H1 (cell line): ENCODE measurements at regions not wholly inside any gene's neighbourhood (a gene's known extent, or its start where the extent isn't known, plus 50 kb on each side); places are given as distances from the start of the nearest gene placed in this dataset.

Experiments
- CTCF ChIA-PET: fragments of 300-600 bp; sonication (Branson Sonifier 250); formaldehyde crosslinking; loops from one replicate; lab custom pipeline; 2021; ENCODE audit not compliant: partially characterized antibody; lab: Charles Lee
- POLR2A ChIA-PET: fragments of 300-600 bp; sonication (Branson Sonifier 250); formaldehyde crosslinking; loops from one replicate; lab custom pipeline; 2021; ENCODE audit warnings: inconsistent platforms; ENCODE audit not compliant: partially characterized antibody; lab: Charles Lee
- DNase-seq, 2 experiments: peaks; one replicate each; pipeline versions ENCODE4 v3.0.0 to v3.0.0-alpha.2; 2010 to 2022; ENCODE audit warnings: low spot score in 2 of 2, low read depth in 1 of 2, mixed read lengths in 1 of 2
- FAIRE-seq: peaks from 2 replicates; lab custom pipeline; 2011; peaks lifted over from hg19 to GRCh38; lab: Jason Lieb, UNC
- H2AFZ ChIP-seq: 2 replicates; pipeline ENCODE4 v1.8.1; 2012; ENCODE audit warnings: low read length, inconsistent platforms
- H2AK5ac ChIP-seq: 2 replicates; pipeline ENCODE4 v1.6.1; 2013; ENCODE audit warnings: low read depth, low read length
- H2BK120ac ChIP-seq: replicated peaks from 2 replicates; pipeline ENCODE3; 2013; ENCODE audit warnings: low read depth, low read length, inconsistent platforms
- H2BK12ac ChIP-seq: 2 replicates; pipeline ENCODE4 v1.6.1; 2013; ENCODE audit warnings: low read depth, low read length
- H2BK15ac ChIP-seq: 2 replicates; pipeline ENCODE4 v1.6.1; 2013; ENCODE audit warnings: low read length
- H2BK20ac ChIP-seq: 2 replicates; pipeline ENCODE4 v1.6.1; 2013; ENCODE audit warnings: low read length
- H2BK5ac ChIP-seq: 2 replicates; pipeline ENCODE4 v1.6.1; 2013; ENCODE audit warnings: low read depth, low read length
- H3K14ac ChIP-seq: 2 replicates; pipeline ENCODE4 v1.6.1; 2013; ENCODE audit warnings: inconsistent platforms; ENCODE audit not compliant: insufficient read length
- H3K18ac ChIP-seq: 2 replicates; pipeline ENCODE4 v1.6.1; 2013; ENCODE audit warnings: low read length; ENCODE audit errors: extremely low read depth
- H3K23ac ChIP-seq: 2 replicates; pipeline ENCODE4 v1.6.1; 2013; ENCODE audit warnings: inconsistent platforms; ENCODE audit not compliant: insufficient read length
- H3K23me2 ChIP-seq: 2 replicates; pipeline ENCODE4 v1.6.1; 2013; ENCODE audit warnings: low read depth, low read length
- H3K27ac ChIP-seq: 2 replicates; pipeline ENCODE4 v1.6.1; 2011; ENCODE audit warnings: low read depth, low read length, inconsistent platforms
- H3K27me3 ChIP-seq, 4 experiments: replicated peaks in 1 of 4; 1 replicate in 1 of 4; 2 replicates in 3 of 4; pipeline versions ENCODE4 v1.6.1 to v1.8.1; 2011 to 2013; ENCODE audit warnings: low read length in 3 of 4, mild to moderate bottlenecking in 3 of 4, inconsistent platforms in 2 of 4, mixed read lengths in 2 of 4, moderate library complexity in 1 of 4; ENCODE audit not compliant: control insufficient read depth in 3 of 4, insufficient read depth in 3 of 4; ENCODE audit errors: extremely low read depth in 1 of 4
- H3K36me3 ChIP-seq, 4 experiments: 2 replicates each; pipeline versions ENCODE4 v1.6.1 to v1.8.1; 2011 to 2013; ENCODE audit warnings: mild to moderate bottlenecking in 4 of 4, low read length in 3 of 4, moderate library complexity in 2 of 4, control low read depth in 1 of 4, inconsistent platforms in 1 of 4; ENCODE audit not compliant: insufficient read depth in 4 of 4, control insufficient read depth in 2 of 4
- H3K4ac ChIP-seq: replicated peaks from 2 replicates; pipeline ENCODE3; 2013; ENCODE audit warnings: low read length, low read depth, mixed read lengths, inconsistent platforms; ENCODE audit not compliant: insufficient read length
- H3K4me1 ChIP-seq, 4 experiments: replicated peaks in 1 of 4; 1 replicate in 1 of 4; 2 replicates in 3 of 4; pipeline versions ENCODE4 v1.6.1 to v1.8.1; 2011 to 2013; ENCODE audit warnings: low read length in 3 of 4, inconsistent platforms in 2 of 4, mixed read lengths in 1 of 4; ENCODE audit not compliant: insufficient read depth in 4 of 4, control insufficient read depth in 3 of 4
- H3K4me2 ChIP-seq, 2 experiments: 2 replicates each; pipeline versions ENCODE4 v1.6.1 to v1.8.1; 2011 to 2013; ENCODE audit warnings: low read depth in 2 of 2, low read length in 2 of 2, control low read depth in 1 of 2, inconsistent platforms in 1 of 2, mild to moderate bottlenecking in 1 of 2; ENCODE audit not compliant: insufficient read depth in 1 of 2
- H3K4me3 ChIP-seq, 4 experiments: fragments of 200-600, 300-600 bp in 1 of 4; sonication (generic), shearing (Covaris generic), sonication (Bioruptor Twin) in 1 of 4; 2 replicates each; pipeline versions ENCODE4 v1.5.1 to v1.8.1; 2011 to 2016; ENCODE audit warnings: low read length in 4 of 4, low read depth in 3 of 4, control low read depth in 2 of 4, inconsistent platforms in 2 of 4, mild to moderate bottlenecking in 2 of 4, mixed read lengths in 1 of 4, moderate library complexity in 1 of 4; ENCODE audit not compliant: insufficient read depth in 2 of 4; ENCODE audit errors: extremely low read depth in 1 of 4
- H3K56ac ChIP-seq: replicated peaks from 2 replicates; pipeline ENCODE3; 2013; ENCODE audit warnings: low read depth, mild to moderate bottlenecking, mixed read lengths, low read length, inconsistent platforms; ENCODE audit not compliant: insufficient read length
- H3K79me1 ChIP-seq: 2 replicates; pipeline ENCODE4 v1.6.1; 2013; ENCODE audit warnings: low read depth, low read length, control low read depth
- H3K79me2 ChIP-seq, 2 experiments: 2 replicates each; pipeline versions ENCODE4 v1.6.1 to v1.8.1; 2012 to 2013; ENCODE audit warnings: low read length in 2 of 2, mild to moderate bottlenecking in 2 of 2, inconsistent platforms in 1 of 2; ENCODE audit not compliant: insufficient read depth in 2 of 2, control insufficient read depth in 1 of 2
- H3K9ac ChIP-seq, 4 experiments: replicated peaks in 1 of 4; 1 replicate in 1 of 4; 2 replicates in 3 of 4; pipeline versions ENCODE4 v1.6.1 to v1.8.1; 2011 to 2013; ENCODE audit warnings: low read depth in 3 of 4, low read length in 3 of 4, control low read depth in 2 of 4, mild to moderate bottlenecking in 2 of 4, moderate library complexity in 2 of 4, inconsistent platforms in 1 of 4; ENCODE audit errors: extremely low read depth in 1 of 4
- H3K9me3 ChIP-seq, 2 experiments: 2 replicates each; pipeline versions ENCODE4 v1.6.1 to v1.8.1; 2012 to 2013; ENCODE audit warnings: mild to moderate bottlenecking in 2 of 2, moderate library complexity in 2 of 2, control low read depth in 1 of 2, inconsistent platforms in 1 of 2, low read depth in 1 of 2, low read length in 1 of 2, mixed read lengths in 1 of 2; ENCODE audit not compliant: insufficient read depth in 2 of 2
- H4K20me1 ChIP-seq, 2 experiments: replicated peaks in 1 of 2; 2 replicates each; pipeline versions ENCODE3 to v1.8.1; 2011 to 2013; ENCODE audit warnings: inconsistent platforms in 2 of 2, low read length in 2 of 2, mild to moderate bottlenecking in 1 of 2; ENCODE audit not compliant: insufficient read depth in 2 of 2, control insufficient read depth in 1 of 2
- H4K5ac ChIP-seq: 2 replicates; pipeline ENCODE4 v1.6.1; 2013; ENCODE audit warnings: low read length, low read depth, mixed read lengths, inconsistent platforms; ENCODE audit not compliant: insufficient read length
- H4K8ac ChIP-seq: 2 replicates; pipeline ENCODE4 v1.8.0; 2013; ENCODE audit warnings: mild to moderate bottlenecking, moderate library complexity, low read length, inconsistent platforms; ENCODE audit not compliant: insufficient read depth; ENCODE audit errors: extremely low read depth
- H4K91ac ChIP-seq: replicated peaks from 2 replicates; pipeline ENCODE3; 2013; ENCODE audit warnings: low read length, mixed read lengths, inconsistent platforms; ENCODE audit not compliant: insufficient read length
- ATF2 ChIP-seq: IDR thresholded peaks from 2 replicates; pipeline ENCODE4 v1.6.1; 2012; ENCODE audit warnings: low read length, inconsistent platforms
- BACH1 ChIP-seq: IDR thresholded peaks from 2 replicates; pipeline ENCODE4 v1.6.1; 2012; ENCODE audit warnings: low read length, improper control_type of control experiment
- CHD2 ChIP-seq: IDR thresholded peaks from 2 replicates; pipeline ENCODE4 v1.6.1; 2012; ENCODE audit warnings: low read length, improper control_type of control experiment
- CTCF ChIP-seq, 3 experiments: IDR thresholded peaks; 1 replicate in 2 of 3; 2 replicates in 1 of 3; pipeline versions ENCODE4 v1.5.1 to v1.6.1; 2011; ENCODE audit warnings: low read length in 3 of 3, mild to moderate bottlenecking in 3 of 3, inconsistent platforms in 2 of 3, low read depth in 1 of 3, moderate library complexity in 1 of 3; ENCODE audit not compliant: insufficient read depth in 1 of 3; ENCODE audit errors: control extremely low read depth in 1 of 3
- KDM4A ChIP-seq: IDR thresholded peaks from one replicate; pipeline ENCODE4 v1.7.1; 2012; ENCODE audit warnings: low read depth, mild to moderate bottlenecking, moderate library complexity, low read length, inconsistent platforms; ENCODE audit not compliant: severe bottlenecking
- POLR2AphosphoS5 ChIP-seq: IDR thresholded peaks from 2 replicates; pipeline ENCODE4 v1.6.1; 2011; ENCODE audit warnings: low read depth, low read length
- RAD21 ChIP-seq, 2 experiments: IDR thresholded peaks in 1 of 2; conservative IDR thresholded peaks in 1 of 2; 2 replicates each; pipeline ENCODE4 v1.6.1; 2011; ENCODE audit warnings: low read depth in 2 of 2, low read length in 2 of 2, improper control_type of control experiment in 1 of 2, inconsistent platforms in 1 of 2, mild to moderate bottlenecking in 1 of 2, moderate library complexity in 1 of 2
- SP2 ChIP-seq: IDR thresholded peaks from 2 replicates; pipeline ENCODE4 v1.6.1; 2012; ENCODE audit warnings: mild to moderate bottlenecking, low read length, inconsistent platforms
- TEAD4 ChIP-seq: IDR thresholded peaks from 2 replicates; pipeline ENCODE4 v1.6.1; 2012; ENCODE audit warnings: low read depth, low read length, inconsistent platforms, mixed read lengths
- WGBS, 2 experiments: shearing (Covaris generic) in 1 of 2; methylation state at CpG; one replicate each; pipeline versions ENCODE4 v1.1.6 to v1.1.7; 2013 to 2015; ENCODE audit warnings: low lambda C conversion rate in 2 of 2, mixed read lengths in 2 of 2, inconsistent platforms in 1 of 2, low coverage in 1 of 2, missing lambda C conversion rate in 1 of 2; ENCODE audit not compliant: insufficient replicate concordance in 2 of 2, insufficient coverage in 1 of 2, insufficient read length in 1 of 2; ENCODE audit errors: extremely low coverage in 1 of 2, missing lambda C conversion rate in 1 of 2; 5-methylcytosine and 5-hydroxymethylcytosine counted together

DNA sequence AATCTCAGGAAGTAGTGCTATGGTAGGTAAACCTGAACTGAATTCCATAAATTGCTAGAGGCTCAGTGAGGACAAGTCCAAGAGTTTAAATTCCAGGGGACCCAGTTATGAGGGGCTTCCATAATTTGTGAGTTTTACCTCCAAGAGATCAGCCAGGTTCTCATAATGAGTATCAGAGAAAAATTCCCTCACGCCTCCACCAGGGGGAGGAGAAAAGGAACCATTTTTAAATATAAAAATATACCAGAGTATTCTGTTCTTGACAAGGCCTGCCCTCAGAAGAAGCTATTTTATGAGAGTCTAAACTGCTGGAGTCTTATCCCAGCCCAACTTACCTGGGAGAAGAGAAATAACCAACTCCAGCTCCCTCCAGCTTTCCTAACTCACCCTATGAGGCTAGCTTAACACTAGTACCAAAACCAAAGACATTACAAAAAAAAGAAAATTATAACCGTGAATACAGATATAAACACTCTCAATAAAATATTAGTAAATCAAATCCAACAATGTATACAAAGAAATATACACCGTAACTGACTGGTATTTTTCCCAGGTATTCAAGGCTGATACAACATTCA lies 158.7 kb downstream of the TFAP2A start:
- H2AK5ac ChIP-seq, result no peak overlapping the region
- 82% methylated on average over 3 of the region's 3 CpGs; no CpG with 5 or more reads in 1 of the 2 experiments for WGBS, 2 experiments
- no peak overlapping the region for H4K8ac ChIP-seq
- no peak overlapping the region for H3K14ac ChIP-seq
- CTCF ChIA-PET, result interaction anchor here (0.6 to 2.9 kb wide), 33 partner anchors 11 to 1843 kb away, joined by 3 to 20 read pairs (median 4); no protein-coding TSS in a partner anchor
- no peak overlapping the region for H4K5ac ChIP-seq
- H3K9me3 ChIP-seq, result no peaks in the 10 kb centered on the region
- H4K91ac ChIP-seq, result no peak overlapping the region
- H3K18ac ChIP-seq, result no peak overlapping the region
- no peak overlapping the region for H3K56ac ChIP-seq
- H3K9ac ChIP-seq, result no peak overlapping the region
- no peak overlapping the region for H2BK12ac ChIP-seq
- H3K4ac ChIP-seq, result no peak overlapping the region
- no peak overlapping the region for H2BK5ac ChIP-seq
- H3K23me2 ChIP-seq, result no peaks in the 10 kb centered on the region
- H3K4me3 ChIP-seq, result no peak overlapping the region
- H3K4me2 ChIP-seq, result no peak overlapping the region
- H2BK20ac ChIP-seq, result no peak overlapping the region
- H2BK15ac ChIP-seq, result no peak overlapping the region
- no peak overlapping the region for H2AFZ ChIP-seq
- no peak overlapping the region for H3K27ac ChIP-seq
- DNase-seq, result peak in 1 of 2 experiments; percentile 55
- no peaks in the 10 kb centered on the region for H3K79me2 ChIP-seq
- H3K79me1 ChIP-seq, result no peaks in the 10 kb centered on the region
- H2BK120ac ChIP-seq, result no peak overlapping the region
- no peak for FAIRE-seq
- POLR2A ChIA-PET, result no interaction called here
- no peak overlapping the region for H3K23ac ChIP-seq
- peaks cover 0 to 1% (median 0%) of the 10 kb centered on the region in 4 experiments; a peak in 1 of 7 replicates for H3K27me3 ChIP-seq
- no peaks in the 10 kb centered on the region for H4K20me1 ChIP-seq
- no peaks in the 10 kb centered on the region for H3K36me3 ChIP-seq
- H3K4me1 ChIP-seq, result no peaks in the 10 kb centered on the region
- peak in 2 of 3 experiments; percentile 35 to 47; a peak in 2 of 4 replicates for TF ChIP-seq CTCF (IDR thresholded peaks at IDR 0.05; ENCODE audit: control extremely low read depth in 1 of 3, insufficient read depth in 1 of 3, low read depth in 1 of 3, low read length in 3 of 3)
- TF ChIP-seq BACH1, result no peak
- no peak for TF ChIP-seq SP2
- TF ChIP-seq TEAD4, result no peak
- TF ChIP-seq RAD21 (IDR thresholded peaks at IDR 0.05 in 1 of 2, conservative IDR thresholded peaks at IDR 0.05 in 1 of 2; ENCODE audit: low read depth in 2 of 2, low read length in 2 of 2), result peak; percentile 34 to 48
- no peak for TF ChIP-seq KDM4A
- TF ChIP-seq CHD2, result no peak
- TF ChIP-seq ATF2, result no peak
- TF ChIP-seq POLR2AphosphoS5, result no peak
